SH-SY5Y (cell line): ENCODE measurements at regions not wholly inside any gene's neighbourhood (a gene's known extent, or its start where the extent isn't known, plus 50 kb on each side); places are given as distances from the start of the nearest gene placed in this dataset.

Experiments used
- GATA2 ChIP-seq: IDR thresholded peaks from 2 replicates; pipeline ENCODE4 v1.6.1; 2011; ENCODE audit warnings: mild to moderate bottlenecking, low read depth, low read length
- GATA3 ChIP-seq: IDR thresholded peaks from 2 replicates; pipeline ENCODE4 v1.6.1; 2011; ENCODE audit warnings: low read depth, mild to moderate bottlenecking, low read length, moderate library complexity

GRCh38 chr18:69175681-69176080 lies 225.0 kb upstream of the DOK6 start:
- no peak for TF ChIP-seq GATA3
- TF ChIP-seq GATA2, result no peak
